ENCODE measurements at regions not wholly inside any gene's neighbourhood (a gene's known extent, or its start where the extent isn't known, plus 50 kb on each side); places are given as distances from the start of the nearest gene placed in this dataset.

GRCh38 chr11:87431392-87431791 lies 393.7 kb downstream of the TMEM135 start:
- CTCF ChIA-PET = interaction anchor here (0.8 kb wide), 1 partner anchor 10 kb away, joined by 4 read pairs; no protein-coding TSS in a partner anchor
- no peak overlapping the region for H3K4me3 Mint-ChIP-seq
- POLR2A ChIA-PET = no interaction called here

GRCh38 chr11:87430821-87431220 lies 393.1 kb downstream of the TMEM135 start:
- ATAC-seq (no peak), DNase-seq (ENCODE audit: low spot score) (no peak)
- Mint-ChIP-seq H3K4me1 (peaks cover 3% of the 10 kb centered on the region), H3K36me3 (no peaks in the 10 kb centered on the region), H3K27me3 (ENCODE audit: low read depth) (no peaks in the 10 kb centered on the region), H3K4me3 (no peak overlapping the region), H3K9me3 (peaks cover 5% of the 10 kb centered on the region), H3K27ac (no peak overlapping the region)
- TF ChIP-seq SMAD4 (CRISPR knock-in tag; IDR thresholded peaks at IDR 0.05) (no peak), ZNF416 (CRISPR knock-in tag; IDR thresholded peaks at IDR 0.05) (no peak), NFYB (CRISPR knock-in tag; conservative IDR thresholded peaks at IDR 0.05; ENCODE audit: low read depth) (no peak), JUN (CRISPR knock-in tag; IDR thresholded peaks at IDR 0.05) (no peak), ZNF281 (CRISPR knock-in tag; IDR thresholded peaks at IDR 0.05) (no peak), EMX1 (CRISPR knock-in tag; IDR thresholded peaks at IDR 0.05) (no peak), MXD4 (CRISPR knock-in tag; IDR thresholded peaks at IDR 0.05; ENCODE audit: borderline replicate concordance) (no peak), E2F1 (CRISPR knock-in tag; IDR thresholded peaks at IDR 0.05) (no peak), ESRRA (CRISPR knock-in tag; IDR thresholded peaks at IDR 0.05; ENCODE audit: borderline replicate concordance) (no peak), MYBL2 (CRISPR knock-in tag; IDR thresholded peaks at IDR 0.05) (no peak), ZNF263 (CRISPR knock-in tag; IDR thresholded peaks at IDR 0.05; ENCODE audit: low read depth) (no peak), FOXP1 (CRISPR knock-in tag; IDR thresholded peaks at IDR 0.05; ENCODE audit: borderline replicate concordance) (no peak), ZBTB43 (CRISPR knock-in tag; IDR thresholded peaks at IDR 0.05) (no peak), MLX (CRISPR knock-in tag; IDR thresholded peaks at IDR 0.05) (no peak), ZNF121 (CRISPR knock-in tag; IDR thresholded peaks at IDR 0.05) (no peak), GRHL2 (CRISPR knock-in tag; IDR thresholded peaks at IDR 0.05; ENCODE audit: insufficient replicate concordance, severe bottlenecking) (no peak), AFF4 (CRISPR knock-in tag; IDR thresholded peaks at IDR 0.05; ENCODE audit: borderline replicate concordance) (no peak), ZNF317 (CRISPR knock-in tag; IDR thresholded peaks at IDR 0.05; ENCODE audit: borderline replicate concordance, low read depth) (no peak), STAT6 (CRISPR knock-in tag; conservative IDR thresholded peaks at IDR 0.05; ENCODE audit: low read depth) (no peak)
- ChIA-PET CTCF (interaction anchor here (1.1 kb wide), 1 partner anchor 9 kb away, joined by 4 read pairs; no protein-coding TSS in a partner anchor), POLR2A (no interaction called here)

More at GRCh38 chr11:87431392-87431791, 393.7 kb downstream of the TMEM135 start:
- ATAC-seq (no peak), DNase-seq (ENCODE audit: low spot score) (no peak)
- no peaks in the 10 kb centered on the region for H3K4me1 Mint-ChIP-seq
- no peak overlapping the region for H3K27ac Mint-ChIP-seq
- peaks cover 5% of the 10 kb centered on the region for H3K9me3 Mint-ChIP-seq
- TF ChIP-seq CREB1 (CRISPR knock-in tag; IDR thresholded peaks at IDR 0.05) = no peak
- no peaks in the 10 kb centered on the region for H3K27me3 Mint-ChIP-seq (ENCODE audit: low read depth)
- no peaks in the 10 kb centered on the region for H3K36me3 Mint-ChIP-seq
